IPS-18c (cell line): ENCODE measurements at regions not wholly inside any gene's neighbourhood (a gene's known extent, or its start where the extent isn't known, plus 50 kb on each side); places are given as distances from the start of the nearest gene placed in this dataset.

Experiments
- H3K4me3 ChIP-seq: 2 replicates; pipeline ENCODE4 v1.7.0; 2013; ENCODE audit warnings: low read depth, mild to moderate bottlenecking, low read length, moderate library complexity; ENCODE audit not compliant: insufficient read depth
- H3K9me3 ChIP-seq: one replicate; pipeline ENCODE4 v1.6.1; 2013; ENCODE audit warnings: mild to moderate bottlenecking, low read length, moderate library complexity; ENCODE audit not compliant: control insufficient read depth, insufficient read depth

DNA sequence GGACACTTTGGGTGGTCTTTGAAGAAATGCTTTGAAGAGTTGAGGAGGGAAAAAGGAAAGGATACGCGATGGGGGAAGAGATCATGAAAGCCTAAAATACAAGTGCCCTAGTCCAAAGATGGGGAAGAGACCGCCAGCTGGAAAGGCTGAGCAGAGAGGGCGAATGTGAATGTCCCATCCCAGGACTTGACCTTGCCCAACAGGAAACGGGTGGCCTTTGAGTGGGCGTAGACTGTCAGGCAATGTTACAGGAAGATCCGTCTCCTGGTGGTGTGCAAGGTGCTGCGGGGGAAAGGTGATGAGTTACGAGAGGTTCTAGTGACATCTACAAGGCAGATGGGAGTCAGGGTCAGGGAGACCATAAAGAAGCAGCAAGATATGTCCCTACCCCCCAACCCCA lies 55.0 kb upstream of the TBXT start:
- peaks cover 2% of the 10 kb centered on the region for H3K9me3 ChIP-seq
- no peak overlapping the region for H3K4me3 ChIP-seq

DNA sequence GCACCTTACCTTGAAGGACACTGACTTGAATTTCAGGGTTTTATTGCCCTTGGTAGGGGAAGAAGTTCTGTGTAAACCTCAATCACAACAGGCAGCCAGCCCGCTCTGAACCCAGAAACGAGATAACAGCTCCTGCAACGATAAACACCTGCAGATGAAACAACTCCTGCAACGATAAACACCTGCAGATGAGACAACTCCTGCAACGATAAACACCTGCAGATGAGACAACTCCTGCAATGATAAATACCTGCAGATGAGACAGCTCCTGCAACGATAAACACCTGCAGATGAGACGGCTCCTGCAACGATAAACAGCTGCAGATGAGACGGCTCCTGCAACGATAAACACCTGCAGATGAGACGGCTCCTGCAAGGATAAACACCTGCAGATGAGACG lies 54.0 kb upstream of the TBXT start:
- Histone ChIP-seq H3K4me3 (no peak overlapping the region), H3K9me3 (peaks cover 2% of the 10 kb centered on the region)

GRCh38 chr6:166221040-166221439 lies 53.4 kb upstream of the TBXT start:
- no peak overlapping the region for H3K4me3 ChIP-seq
- peaks cover 2% of the 10 kb centered on the region for H3K9me3 ChIP-seq
